ENCODE measurements at regions not wholly inside any gene's neighbourhood (a gene's known extent, or its start where the extent isn't known, plus 50 kb on each side); places are given as distances from the start of the nearest gene placed in this dataset.
"Not testable (repeated sequence)": the region's sequence is repeated elsewhere in the genome, so short reads cannot be mapped to it uniquely, and the experiment has no call there.

DNA sequence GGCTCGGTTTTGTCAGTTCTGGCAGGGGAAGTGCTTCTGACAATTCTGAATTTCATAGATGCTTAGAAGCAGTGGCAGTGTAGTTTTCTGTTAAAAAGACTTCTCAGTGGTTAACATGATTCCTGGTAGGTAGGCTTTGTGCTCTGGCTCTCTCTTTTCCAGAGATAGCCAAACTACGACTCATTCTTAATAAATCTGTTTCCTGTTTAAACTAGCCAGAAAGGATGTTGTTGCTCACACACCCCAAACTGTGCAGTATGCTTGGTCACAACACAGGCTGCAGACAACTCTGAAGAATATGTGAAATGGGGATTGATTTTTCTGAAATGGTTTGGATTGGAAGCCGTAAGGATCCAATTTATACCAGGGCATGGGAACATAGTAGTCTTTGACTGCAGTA lies 711.5 kb downstream of the PCDH17 start:
- DNase-seq (ENCODE audit: low spot score), result no peak

DNA sequence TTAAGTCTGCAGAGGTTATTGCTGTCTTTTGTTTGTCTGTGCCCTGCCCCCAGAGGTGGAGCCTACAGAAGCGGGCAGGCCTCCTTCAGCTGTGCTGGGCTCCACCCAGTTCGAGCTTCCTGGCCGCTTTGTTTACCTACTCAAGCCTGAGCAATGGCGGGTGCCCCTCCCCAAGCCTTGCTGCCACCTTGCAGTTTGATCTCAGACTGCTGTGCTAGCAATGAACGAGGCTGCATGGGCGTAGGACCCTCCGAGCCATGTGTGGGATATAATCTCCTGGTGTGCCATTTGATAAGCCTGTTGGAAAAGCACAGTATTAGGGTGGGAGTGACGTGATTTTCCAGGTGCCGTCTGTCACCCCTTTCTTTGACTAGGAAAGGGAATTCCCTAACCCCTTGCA lies 720.6 kb downstream of the PCDH17 start:
- DNase-seq (ENCODE audit: low spot score), result not testable (repeated sequence)

DNA sequence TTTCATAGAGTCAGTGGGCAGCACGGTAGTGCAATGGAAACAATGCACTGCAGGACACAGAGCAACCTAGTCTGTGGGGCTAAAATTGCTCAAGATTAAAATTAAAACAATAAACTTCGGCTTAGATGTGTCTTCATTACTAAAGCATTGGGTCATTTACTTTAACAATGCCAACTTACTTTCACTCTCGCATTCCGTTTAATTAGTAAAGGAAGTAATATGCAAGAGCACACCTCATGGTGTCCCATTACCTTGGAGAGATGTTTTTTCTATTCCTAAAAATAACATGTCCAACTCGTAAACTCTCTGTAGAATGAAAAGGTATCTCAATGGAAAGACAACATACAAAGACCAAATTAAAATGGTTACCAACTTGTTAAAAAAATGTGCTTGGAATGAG lies 738.4 kb downstream of the PCDH17 start:
- DNase-seq (ENCODE audit: low spot score), result no peak

DNA sequence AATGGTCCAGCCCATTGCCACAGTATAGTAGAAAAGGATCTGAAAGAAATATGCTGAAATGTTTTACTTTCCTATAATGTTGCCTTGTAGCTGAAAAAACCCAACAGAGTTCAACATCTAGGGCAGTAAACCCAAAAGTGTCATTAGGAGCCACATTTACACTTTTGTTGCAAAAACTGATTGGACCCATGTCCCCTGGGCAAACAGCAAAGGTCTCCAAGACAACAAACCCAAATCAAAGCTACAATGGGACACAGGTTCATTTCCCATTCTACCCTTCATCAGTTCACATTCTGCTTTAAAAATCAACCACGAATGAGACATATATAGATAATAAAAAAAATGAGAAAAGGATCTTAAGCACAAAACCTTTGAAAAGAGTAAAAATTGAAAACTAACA lies 744.8 kb downstream of the PCDH17 start:
- no peak for DNase-seq (ENCODE audit: low spot score)

DNA sequence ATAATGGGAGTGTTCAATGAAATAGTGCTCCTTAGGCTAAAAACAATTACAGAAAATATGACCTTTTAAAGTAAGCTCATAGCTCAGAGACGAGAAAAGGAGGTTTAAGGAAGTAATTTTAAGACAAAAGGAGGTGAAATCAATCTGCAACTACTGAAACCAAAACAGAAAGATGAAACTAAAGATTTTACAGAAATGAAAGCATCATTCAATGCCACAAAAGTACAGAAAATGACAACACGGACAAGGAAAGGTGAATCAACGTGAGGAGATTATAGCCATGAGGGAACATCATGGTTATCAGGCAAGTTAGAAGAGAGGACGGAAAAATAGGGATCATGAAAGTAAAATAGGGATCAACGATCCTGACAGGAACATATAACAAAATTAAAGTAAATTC lies 745.2 kb downstream of the PCDH17 start:
- no peak for DNase-seq (ENCODE audit: low spot score)

DNA sequence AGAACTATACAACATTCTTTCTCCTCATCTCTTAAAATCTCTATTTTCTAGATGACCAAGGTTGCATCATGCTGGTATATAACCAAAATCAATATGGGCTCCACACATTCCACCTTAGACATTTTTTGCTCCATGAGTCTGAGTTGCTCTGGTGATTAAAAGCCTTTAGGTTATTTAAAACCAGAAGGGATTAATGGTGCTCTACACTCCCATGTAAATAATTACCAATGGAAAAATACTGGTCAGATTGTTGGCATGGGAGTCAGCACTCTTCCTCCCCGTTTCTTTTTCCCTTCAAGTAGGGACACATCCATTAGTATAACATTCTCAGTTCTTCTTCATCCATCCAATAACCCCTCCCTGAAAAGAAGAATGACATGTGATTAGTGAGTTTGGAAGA lies 747.7 kb downstream of the PCDH17 start:
- no peak for DNase-seq (ENCODE audit: low spot score)

DNA sequence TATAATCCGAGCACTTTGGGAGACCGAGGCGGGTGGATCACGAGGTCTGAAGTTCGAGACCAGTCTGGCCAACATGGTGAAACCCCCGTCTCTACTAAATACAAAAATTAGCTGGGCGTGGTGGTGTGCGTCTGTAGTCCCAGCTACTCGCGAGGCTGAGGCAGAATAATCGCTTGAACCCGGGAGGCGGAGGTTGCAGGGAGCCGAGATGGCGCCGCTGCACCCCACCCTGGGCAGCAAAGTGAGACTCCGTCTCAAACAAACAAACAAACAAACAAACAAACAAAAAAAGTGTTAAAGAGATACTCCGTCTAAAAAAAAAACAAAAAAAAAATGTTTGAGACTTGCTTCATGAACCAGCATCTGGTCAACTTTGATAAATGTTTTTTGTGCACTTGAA lies 753.8 kb downstream of the PCDH17 start:
- DNase-seq (ENCODE audit: low spot score), result not testable (repeated sequence)

DNA sequence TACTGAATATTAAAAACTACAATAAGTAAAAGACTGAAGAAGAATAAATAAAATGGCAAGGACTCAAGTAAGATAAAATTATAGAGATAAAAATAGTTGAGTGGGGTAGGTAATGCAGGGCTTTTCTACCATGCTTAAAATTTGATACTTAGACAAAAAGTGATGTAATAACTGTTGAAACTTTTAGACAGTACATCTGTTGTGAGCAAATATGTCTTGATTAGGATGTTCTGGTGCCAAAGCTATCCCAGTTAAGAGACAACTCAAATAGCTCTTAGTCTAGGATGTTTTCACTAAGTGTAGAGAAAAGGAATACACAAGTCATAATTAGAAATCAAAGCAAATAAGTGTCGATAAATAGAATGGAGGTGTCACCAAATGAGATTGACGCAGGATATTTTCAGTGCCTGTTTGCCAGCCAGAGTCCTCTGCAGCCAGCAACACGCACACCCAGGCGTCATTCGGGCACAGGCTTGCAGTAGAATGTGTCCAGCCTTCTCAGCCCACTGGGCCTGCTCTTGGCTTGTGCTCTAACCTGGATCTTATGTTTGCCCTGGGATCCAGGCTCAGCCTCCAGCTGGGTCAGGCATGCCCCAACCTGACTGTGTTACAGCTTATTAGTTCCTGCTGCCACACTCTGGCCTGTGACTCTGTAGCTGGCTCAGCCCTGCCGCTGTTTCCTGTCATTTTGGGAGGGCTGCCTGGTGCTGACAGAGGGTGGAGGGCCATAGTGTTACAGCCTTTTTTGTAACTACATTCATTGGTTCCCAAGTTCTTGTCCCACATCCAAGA lies 766.2 kb downstream of the PCDH17 start:
- no peak for DNase-seq (ENCODE audit: low spot score)

DNA sequence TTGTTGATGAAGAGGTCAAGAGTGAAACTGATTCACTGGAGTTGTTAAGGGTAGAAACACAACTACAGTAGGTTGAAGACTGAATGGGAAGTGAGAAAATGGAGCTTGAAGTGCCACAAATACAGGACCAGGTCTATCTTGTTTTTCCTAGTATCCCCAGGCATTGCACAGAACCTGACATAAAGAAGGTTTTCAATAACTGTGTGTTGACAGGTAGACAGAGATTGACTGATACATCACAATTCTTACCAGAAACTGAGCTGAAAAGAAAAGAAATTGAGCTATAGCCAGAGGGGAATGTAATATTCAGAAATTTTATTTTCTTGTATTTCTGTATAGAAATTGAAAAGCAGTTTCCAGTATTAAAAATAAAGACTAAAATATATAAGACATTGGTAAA lies 767.7 kb downstream of the PCDH17 start:
- DNase-seq (ENCODE audit: low spot score), result no peak

DNA sequence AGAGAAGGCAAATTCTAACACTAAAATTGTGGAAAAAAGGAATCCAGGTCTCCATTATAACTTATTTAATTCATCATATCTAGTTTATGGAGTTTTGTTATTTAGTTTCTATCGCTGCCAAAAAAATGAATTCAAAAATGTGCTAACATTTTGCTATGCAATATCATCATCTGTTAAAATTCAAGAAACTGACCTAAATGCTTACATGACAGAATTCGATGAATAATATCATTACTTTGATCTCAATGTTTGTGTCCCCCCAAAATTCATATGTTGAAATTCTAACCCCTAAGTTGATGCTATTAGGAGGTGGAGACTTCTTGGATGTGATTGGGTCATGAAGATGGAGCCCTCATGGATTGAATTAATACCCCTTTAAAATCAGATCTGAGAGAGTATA lies 775.0 kb downstream of the PCDH17 start:
- no peak for DNase-seq (ENCODE audit: low spot score)

DNA sequence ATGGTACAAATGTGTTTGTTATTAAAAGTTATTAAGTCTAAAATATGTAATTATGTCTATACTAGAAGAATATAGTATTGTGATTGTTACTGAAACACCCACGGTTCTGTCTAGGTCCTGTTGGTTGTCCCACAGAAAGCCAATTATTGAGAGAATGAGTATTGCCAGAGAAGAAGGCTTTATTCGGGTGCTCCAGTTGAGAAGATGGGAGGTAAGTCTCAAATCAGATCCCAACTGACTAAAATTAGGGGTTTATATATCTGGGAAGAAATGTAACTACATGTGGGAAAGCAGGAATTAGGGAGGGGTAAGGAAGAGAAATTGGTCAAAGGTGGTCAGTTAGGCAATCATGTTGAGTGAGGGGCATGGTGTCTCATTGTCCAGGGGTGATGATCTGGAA lies 798.4 kb downstream of the PCDH17 start:
- no peak for DNase-seq (ENCODE audit: low spot score)

DNA sequence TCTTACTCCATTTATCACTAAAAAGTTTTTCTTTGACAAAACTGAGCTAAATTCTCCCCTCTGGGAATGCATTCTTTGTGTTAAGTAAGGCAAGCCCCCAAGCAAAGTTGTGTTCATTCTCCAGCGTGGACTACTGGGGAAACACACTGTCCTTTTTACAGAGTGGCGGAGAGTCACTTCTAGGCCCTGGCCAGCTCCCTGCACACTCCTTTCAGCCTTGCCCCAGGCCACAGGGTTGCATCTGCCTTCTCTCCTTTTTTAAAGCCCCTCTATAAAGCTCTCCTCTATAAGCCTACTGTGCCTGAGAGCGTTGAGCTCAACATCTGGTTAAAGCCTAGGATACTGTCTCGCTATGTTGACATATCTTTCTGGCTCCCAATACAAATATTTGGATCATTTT lies 803.4 kb downstream of the PCDH17 start:
- DNase-seq (ENCODE audit: low spot score), result no peak

DNA sequence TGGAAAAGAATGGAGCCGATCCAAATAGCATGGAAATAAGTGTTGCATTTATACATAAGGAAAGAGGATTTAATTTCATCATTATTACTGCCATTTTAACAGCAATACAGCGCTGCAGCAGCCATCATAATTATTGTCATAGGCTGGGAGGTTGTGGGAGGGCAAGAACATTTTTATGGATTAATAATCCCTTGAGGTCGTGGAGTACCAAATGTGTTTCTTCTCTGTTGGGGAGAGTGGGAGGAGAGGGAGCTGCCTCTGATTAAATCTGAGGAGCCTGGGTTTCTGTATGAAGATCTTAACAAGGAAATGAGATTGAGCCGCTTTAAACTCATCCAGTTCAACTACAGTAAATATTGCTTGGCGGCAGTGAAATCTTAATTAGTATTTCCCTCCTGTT lies 805.9 kb downstream of the PCDH17 start:
- peak; percentile 48 for DNase-seq (ENCODE audit: low spot score)

DNA sequence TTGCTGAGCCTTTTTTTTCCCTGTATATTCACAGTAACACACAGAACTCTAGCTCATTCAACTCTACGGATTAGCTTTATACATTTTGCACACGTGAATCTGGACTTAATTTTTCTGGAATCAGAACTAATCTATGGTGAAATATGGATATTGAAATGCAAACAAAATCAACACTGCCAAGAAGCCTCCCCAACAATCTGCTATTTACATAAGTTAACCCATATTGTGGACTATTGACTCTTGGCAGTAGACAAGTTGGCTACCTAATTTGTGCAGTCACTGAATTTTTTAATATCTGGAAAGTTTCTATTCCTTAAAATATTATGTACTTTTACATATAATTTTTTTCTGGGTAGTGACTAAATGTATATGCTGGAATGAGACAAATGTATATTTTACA lies 815.4 kb downstream of the PCDH17 start:
- DNase-seq (ENCODE audit: low spot score), result no peak

DNA sequence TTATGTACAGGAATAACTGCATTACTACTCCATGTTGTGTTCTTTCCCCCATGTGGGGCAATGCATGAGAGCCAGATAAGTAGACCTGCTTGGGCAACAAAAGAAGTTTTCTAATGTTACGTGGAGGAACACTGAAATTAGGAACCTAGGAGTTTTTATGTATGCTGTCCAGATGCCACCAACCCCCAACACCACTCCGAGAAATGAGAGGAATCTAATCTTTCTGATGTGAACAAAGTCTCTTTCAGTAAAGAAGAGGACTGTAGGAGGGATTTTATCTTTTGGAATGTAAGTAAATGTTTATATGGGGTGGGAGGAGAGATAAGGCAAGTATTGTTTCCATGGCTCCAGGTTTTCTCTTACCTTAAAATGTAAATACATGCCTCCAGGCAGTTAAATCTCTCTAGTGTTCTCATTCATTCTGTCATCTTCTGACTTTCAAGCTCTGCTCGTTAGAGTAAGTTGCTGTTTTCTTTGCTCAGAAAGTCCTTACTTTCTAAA lies 820.6 kb downstream of the PCDH17 start:
- no peak for DNase-seq (ENCODE audit: low spot score)

DNA sequence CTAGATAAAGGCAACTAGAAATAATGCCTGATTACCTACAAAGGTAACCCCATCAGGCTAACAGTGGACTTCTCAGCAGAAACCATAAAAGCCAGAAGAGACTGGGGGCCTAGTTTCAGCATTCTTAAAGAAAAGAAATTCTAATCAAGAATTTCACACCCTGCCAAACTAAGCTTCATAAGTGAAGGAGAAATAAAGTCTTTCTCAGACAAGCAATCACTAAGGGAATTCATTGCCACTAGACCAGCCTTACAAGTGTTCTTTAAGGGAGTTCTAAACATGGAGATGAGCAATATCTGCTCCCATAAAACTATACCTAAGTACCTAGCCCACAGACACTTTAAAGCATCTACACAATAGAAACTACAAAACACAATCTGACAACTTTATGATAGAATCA lies 823.5 kb downstream of the PCDH17 start:
- no peak for DNase-seq (ENCODE audit: low spot score)

DNA sequence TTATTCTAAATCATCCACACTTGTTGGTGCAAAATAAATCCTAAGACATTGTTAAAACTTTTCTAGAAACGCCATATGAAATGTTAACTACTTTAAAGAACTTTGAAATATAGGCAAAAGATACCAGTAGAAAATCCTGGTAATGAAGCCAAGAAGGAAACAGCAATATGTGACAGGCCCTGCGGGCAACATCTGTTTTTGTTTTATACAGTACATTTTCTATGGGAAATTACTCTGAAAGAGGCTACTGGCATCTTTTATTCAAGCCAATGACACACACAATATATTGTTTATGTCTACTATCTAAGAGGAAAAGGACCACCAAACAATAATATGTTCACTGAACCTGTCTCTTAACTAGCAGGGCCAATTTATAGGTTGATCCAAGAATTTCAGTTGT lies 829.7 kb downstream of the PCDH17 start:
- DNase-seq (ENCODE audit: low spot score), result no peak

DNA sequence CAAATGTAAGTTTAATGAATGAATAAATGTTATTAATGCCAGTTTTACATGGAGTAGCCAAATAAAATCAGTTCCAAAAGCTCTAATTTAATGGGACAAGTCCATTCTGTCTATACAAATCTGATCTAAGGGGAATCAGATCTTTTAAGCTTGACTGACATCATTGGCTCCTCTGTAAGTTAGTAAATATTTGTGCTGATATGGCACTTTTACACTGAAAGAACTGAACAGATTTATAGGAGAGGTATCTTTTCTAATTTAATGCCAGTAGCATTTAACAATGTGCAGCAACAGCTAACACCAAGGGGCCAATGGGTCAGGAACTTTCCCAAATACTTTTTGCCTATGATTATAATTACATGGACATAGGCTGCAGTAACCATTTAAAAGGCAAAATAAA lies 832.3 kb downstream of the PCDH17 start:
- no peak for DNase-seq (ENCODE audit: low spot score)

DNA sequence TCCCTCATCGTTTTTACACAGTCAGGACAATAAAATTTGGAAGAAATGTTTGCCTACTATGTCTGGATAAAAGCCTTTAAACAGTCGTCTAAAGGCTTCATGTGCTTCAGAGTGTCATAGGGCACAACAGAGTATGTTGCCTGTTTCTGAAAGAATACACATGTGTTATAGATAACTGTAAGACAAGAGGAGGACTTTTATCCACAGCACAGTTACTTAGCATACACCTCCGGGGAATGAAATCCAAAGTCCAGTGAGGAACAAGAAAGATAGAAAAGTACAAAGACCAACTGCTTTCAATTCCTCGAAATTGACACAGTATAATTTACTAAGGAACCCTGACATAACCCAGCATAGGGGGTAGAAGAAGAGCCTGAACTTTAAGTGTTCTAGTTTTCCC lies 835.6 kb downstream of the PCDH17 start:
- DNase-seq (ENCODE audit: low spot score), result no peak

DNA sequence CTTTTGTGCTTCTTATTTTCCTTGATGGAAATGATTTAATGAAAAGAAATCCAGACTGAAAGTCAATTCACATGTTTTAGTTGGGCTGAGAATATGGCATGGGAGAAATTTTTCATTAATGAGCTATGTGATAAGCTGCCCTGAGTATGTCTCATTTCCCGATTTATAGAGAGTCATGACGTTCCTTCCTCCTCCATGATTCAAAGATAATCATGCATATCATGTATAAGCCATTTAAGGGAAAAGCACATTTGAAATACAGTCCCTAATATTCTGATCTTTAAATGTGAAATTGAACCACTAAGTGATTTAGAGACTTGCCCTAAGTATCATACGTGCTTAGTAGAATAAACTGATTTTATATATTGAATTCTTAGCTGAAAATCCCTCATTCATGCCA lies 840.9 kb downstream of the PCDH17 start:
- DNase-seq (ENCODE audit: low spot score), result no peak

DNA sequence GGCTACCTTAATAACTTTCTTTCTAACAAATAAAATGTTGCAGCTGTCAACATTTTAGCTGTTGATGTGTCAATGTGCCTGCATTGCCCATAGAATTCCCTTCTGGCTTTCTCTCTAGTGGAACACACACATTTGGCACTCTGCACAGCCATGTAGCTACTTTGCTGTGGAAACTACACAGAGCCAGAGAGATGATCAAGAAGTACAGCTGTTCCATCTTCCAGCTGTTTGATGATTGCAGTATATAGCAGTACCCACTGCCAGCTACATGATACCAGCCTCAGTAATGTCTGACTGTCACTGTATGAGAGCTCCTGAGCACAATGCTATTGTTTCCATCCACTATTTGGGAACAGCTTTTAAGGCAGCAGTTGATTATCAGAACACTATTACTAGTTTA lies 843.0 kb downstream of the PCDH17 start:
- no peak for DNase-seq (ENCODE audit: low spot score)

DNA sequence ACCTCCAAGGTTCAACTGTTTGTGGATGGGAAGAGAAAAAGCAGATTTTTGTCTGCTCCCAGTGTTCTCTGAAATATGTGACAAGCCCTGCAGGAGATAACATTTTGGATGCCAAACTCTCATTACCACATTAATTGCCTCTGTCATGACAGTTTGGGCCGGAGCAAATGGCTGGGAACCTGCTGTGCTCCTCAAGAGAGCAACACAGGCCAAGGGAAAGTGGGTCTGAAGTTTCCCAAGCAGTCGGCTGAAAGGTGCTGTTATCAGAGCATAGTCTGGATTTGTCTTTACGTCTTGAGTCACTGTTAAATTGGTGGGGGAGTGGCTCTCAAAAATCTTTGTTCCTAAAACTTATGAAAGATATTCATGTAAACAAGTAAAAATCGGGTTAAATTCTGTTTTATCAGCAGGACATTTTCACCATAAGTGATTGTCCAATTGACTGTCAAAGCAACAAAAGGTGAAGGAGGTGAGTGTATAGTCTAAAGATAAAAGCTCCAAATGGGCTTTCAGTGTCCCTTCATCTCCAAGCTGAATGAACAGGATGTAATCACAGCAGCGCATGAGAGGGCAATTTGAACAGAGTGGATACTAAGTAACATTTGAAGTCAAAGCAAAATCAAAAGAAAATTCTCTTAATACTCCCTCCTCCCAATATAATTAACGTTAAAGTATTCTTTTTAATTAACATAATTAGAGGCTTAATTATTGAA lies 844.8 kb downstream of the PCDH17 start:
- DNase-seq (ENCODE audit: low spot score), result no peak

DNA sequence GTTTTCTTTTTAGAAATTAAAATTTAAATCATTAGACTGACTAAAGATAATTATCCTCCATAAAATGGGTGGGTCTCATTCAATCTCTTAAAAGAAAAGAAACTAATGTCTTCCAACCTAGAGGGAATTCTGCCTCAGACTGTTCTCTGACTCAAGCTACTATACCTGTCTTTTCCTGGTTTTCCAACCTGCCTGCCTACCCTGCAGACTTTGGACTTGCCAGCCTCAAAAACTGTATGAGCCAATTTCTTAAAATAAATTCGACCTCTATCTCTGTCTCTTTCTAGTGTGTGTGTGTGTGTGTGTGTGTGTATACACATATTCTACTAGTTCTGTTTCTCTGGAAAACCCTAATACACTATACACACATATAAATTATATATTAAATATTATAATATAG lies 847.3 kb downstream of the PCDH17 start:
- no peak for DNase-seq (ENCODE audit: low spot score)

Data from SK-N-DZ (cell line).